ENCODE measurements at regions not wholly inside any gene's neighbourhood (a gene's known extent, or its start where the extent isn't known, plus 50 kb on each side); places are given as distances from the start of the nearest gene placed in this dataset.

DNA sequence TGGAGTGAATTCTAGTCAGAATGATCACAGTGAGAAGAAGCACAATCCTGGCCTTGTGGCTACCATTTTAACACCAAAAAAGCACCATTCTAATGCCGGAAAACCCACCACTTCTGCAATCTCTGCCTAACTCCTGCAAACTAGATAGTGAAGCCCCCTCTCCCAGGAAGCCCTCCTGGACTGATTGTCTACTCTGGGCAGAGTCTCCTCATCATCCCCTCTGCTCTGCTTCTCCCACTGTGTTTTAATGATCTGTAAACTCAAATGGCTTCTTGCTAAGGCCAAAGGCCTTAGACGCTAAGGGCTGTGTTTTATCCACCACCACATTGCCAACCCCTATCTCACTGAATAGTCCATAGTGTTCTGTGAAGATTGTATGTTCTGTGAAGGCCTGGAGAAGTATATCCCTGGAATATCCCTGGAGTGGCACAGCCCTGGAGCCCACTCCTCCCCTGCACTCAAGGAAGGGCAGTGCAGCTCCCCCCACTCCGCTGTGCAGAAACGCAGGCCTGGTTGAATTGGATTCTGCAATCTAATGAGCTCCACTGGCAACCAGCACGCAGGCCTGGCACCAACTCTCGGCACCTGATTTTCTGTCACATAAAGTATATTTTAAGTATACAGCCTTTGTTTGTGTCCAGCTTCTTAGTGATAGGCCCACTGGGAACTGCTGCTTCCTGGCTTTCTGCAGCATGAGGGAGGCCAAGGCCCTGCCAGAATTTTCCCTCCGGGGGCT lies 126.3 kb downstream of the ATPSCKMT start:
- FAIRE-seq (no peak), DNase-seq (no peak)
- intact Hi-C loops (cut with DNase I): no loop called here

DNA sequence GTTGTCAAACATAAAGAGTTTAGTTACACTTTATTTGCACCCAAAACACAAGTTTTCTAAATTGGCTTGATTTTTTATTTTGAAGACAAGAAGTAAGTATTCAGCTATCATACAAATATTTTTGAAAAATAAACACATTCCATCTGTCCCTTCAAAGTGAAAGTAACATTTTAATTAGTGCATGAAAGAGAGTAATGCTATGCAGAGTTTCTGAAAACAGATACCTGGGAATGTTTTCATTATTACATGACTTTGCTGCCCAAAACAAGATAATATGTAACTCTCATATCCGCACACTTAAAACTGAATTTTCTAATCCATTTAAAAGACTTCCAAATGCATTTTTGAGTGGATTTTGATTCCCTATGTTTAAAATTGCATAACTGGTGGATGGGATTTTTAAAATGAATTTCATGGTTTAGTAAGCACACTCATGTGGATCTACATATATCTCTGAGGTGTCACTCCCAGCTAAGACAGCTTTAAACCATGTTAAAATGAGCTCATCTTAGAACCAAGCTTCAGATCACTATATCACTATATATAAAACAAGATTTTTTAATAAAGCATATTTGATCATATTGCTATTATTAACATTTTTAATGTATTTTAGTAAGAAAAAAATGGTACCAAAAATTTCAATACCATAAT lies 127.5 kb downstream of the ATPSCKMT start:
- DNase-seq: no peak
- H3K27ac ChIP-seq (ENCODE audit: low read depth in 2 of 2, low read length in 2 of 2): no peak overlapping the region
- H3K27me3 ChIP-seq (ENCODE audit: control insufficient read depth, insufficient read depth, low read length): no peaks in the 10 kb centered on the region
- no peaks in the 10 kb centered on the region for H3K36me3 ChIP-seq (ENCODE audit: control insufficient read depth in 2 of 3, insufficient read depth in 3 of 3, low read length in 3 of 3)
- no peaks in the 10 kb centered on the region for H3K4me1 ChIP-seq (ENCODE audit: control insufficient read depth in 2 of 3, insufficient read depth in 2 of 3, low read depth in 1 of 3, low read length in 3 of 3)
- FAIRE-seq: no peak
- H3K9ac ChIP-seq (ENCODE audit: low read length in 3 of 3): no peak overlapping the region
- H3K4me3 ChIP-seq (ENCODE audit: low read length in 3 of 3): no peak overlapping the region
- intact Hi-C loops (cut with DNase I): no loop called here
- no peaks in the 10 kb centered on the region for H3K9me3 ChIP-seq (ENCODE audit: control insufficient read depth in 2 of 3, insufficient read depth in 1 of 3, low read length in 3 of 3)
- TF ChIP-seq, protein P1, sequence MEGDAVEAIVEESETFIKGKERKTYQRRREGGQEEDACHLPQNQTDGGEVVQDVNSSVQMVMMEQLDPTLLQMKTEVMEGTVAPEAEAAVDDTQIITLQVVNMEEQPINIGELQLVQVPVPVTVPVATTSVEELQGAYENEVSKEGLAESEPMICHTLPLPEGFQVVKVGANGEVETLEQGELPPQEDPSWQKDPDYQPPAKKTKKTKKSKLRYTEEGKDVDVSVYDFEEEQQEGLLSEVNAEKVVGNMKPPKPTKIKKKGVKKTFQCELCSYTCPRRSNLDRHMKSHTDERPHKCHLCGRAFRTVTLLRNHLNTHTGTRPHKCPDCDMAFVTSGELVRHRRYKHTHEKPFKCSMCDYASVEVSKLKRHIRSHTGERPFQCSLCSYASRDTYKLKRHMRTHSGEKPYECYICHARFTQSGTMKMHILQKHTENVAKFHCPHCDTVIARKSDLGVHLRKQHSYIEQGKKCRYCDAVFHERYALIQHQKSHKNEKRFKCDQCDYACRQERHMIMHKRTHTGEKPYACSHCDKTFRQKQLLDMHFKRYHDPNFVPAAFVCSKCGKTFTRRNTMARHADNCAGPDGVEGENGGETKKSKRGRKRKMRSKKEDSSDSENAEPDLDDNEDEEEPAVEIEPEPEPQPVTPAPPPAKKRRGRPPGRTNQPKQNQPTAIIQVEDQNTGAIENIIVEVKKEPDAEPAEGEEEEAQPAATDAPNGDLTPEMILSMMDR (IDR thresholded peaks at IDR 0.05; ENCODE audit: borderline replicate concordance, extremely low read depth, insufficient read depth): no peak

More for the DNA sequence above, 126.3 kb downstream of the ATPSCKMT start:
- no peaks in the 10 kb centered on the region for H3K4me1 ChIP-seq (ENCODE audit: control insufficient read depth in 2 of 3, insufficient read depth in 2 of 3, low read depth in 1 of 3, low read length in 3 of 3)
- no peaks in the 10 kb centered on the region for H3K9me3 ChIP-seq (ENCODE audit: control insufficient read depth in 2 of 3, insufficient read depth in 1 of 3, low read length in 3 of 3)
- TF ChIP-seq, protein P1 (IDR thresholded peaks at IDR 0.05; ENCODE audit: borderline replicate concordance, extremely low read depth, insufficient read depth): no peak
- no peaks in the 10 kb centered on the region for H3K36me3 ChIP-seq (ENCODE audit: control insufficient read depth in 2 of 3, insufficient read depth in 3 of 3, low read length in 3 of 3)
- no peak overlapping the region for H3K27ac ChIP-seq (ENCODE audit: low read depth in 2 of 2, low read length in 2 of 2)
- no peak overlapping the region for H3K9ac ChIP-seq (ENCODE audit: low read length in 3 of 3)
- H3K27me3 ChIP-seq (ENCODE audit: control insufficient read depth, insufficient read depth, low read length): no peaks in the 10 kb centered on the region
- H3K4me3 ChIP-seq (ENCODE audit: low read length in 3 of 3): no peak overlapping the region

DNA sequence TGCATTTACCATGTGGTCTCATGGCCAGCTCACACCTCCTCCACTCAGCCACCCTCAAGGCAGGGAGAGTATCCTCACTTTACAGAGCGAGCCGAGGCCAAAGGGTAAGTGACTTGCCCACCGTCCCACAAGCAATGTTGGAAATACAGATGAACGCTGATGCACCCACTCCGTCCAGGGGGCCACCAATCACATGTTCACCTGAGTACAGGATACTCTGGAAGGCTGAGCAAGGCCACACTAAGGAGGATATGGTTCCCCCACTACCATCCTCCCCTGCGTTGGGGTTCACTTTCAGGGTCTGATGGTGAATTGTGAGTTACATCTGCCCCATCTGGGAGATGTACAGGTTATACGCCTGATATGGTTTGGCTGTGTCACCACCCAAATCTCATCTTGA lies 128.8 kb downstream of the ATPSCKMT start:
- no peak overlapping the region for H3K27ac ChIP-seq (ENCODE audit: low read depth in 2 of 2, low read length in 2 of 2)
- H3K4me1 ChIP-seq (ENCODE audit: control insufficient read depth in 2 of 3, insufficient read depth in 2 of 3, low read depth in 1 of 3, low read length in 3 of 3): no peaks in the 10 kb centered on the region
- FAIRE-seq (no peak), DNase-seq (no peak)
- H3K36me3 ChIP-seq (ENCODE audit: control insufficient read depth in 2 of 3, insufficient read depth in 3 of 3, low read length in 3 of 3): no peaks in the 10 kb centered on the region
- no peak overlapping the region for H3K4me3 ChIP-seq (ENCODE audit: low read length in 3 of 3)
- no peaks in the 10 kb centered on the region for H3K27me3 ChIP-seq (ENCODE audit: control insufficient read depth, insufficient read depth, low read length)
- no peaks in the 10 kb centered on the region for H3K9me3 ChIP-seq (ENCODE audit: control insufficient read depth in 2 of 3, insufficient read depth in 1 of 3, low read length in 3 of 3)
- intact Hi-C loops (cut with DNase I): no loop called here
- H3K9ac ChIP-seq (ENCODE audit: low read length in 3 of 3): no peak overlapping the region
- TF ChIP-seq, protein P1 (IDR thresholded peaks at IDR 0.05; ENCODE audit: borderline replicate concordance, extremely low read depth, insufficient read depth): no peak
